HTR-8/SVneo (cell line): ENCODE measurements at regions not wholly inside any gene's neighbourhood (a gene's known extent, or its start where the extent isn't known, plus 50 kb on each side); places are given as distances from the start of the nearest gene placed in this dataset.
"Not testable (repeated sequence)": the region's sequence is repeated elsewhere in the genome, so short reads cannot be mapped to it uniquely, and the experiment has no call there.

Experiments
- DNase-seq: peaks from one replicate; pipeline ENCODE4 v3.0.0; 2011; ENCODE audit warnings: low spot score, mixed read lengths; ENCODE audit not compliant: insufficient read length
- FAIRE-seq: peaks from 2 replicates; lab custom pipeline; 2011; peaks lifted over from hg19 to GRCh38; lab: Jason Lieb, UNC

- DNase-seq (no peak), FAIRE-seq (no peak)
Observed at GRCh38 chr17:83014940-83015910, 64.2 kb upstream of the METRNL start.

- FAIRE-seq: no peak
- DNase-seq: no peak
Observed at GRCh38 chr17:83018658-83019193, 60.7 kb upstream of the METRNL start.

- DNase-seq (no peak), FAIRE-seq (no peak)
Observed at GRCh38 chr17:83019376-83019775, 60.0 kb upstream of the METRNL start.

GRCh38 chr17:83024218-83024971, 55.0 kb upstream of the METRNL start:
- no peak for FAIRE-seq
- DNase-seq: no peak

- FAIRE-seq (no peak), DNase-seq (no peak)
Observed at GRCh38 chr17:83025636-83026280, 53.7 kb upstream of the METRNL start.

GRCh38 chr17:83026311-83026811, 53.0 kb upstream of the METRNL start:
- FAIRE-seq (no peak), DNase-seq (no peak)

- not testable (repeated sequence) for FAIRE-seq, DNase-seq
Observed at GRCh38 chr17:83026921-83027320, 52.5 kb upstream of the METRNL start.

GRCh38 chr17:83028851-83029250, 50.6 kb upstream of the METRNL start:
- FAIRE-seq (no peak), DNase-seq (no peak)

- FAIRE-seq (no peak), DNase-seq (no peak)
Observed at GRCh38 chr17:83029571-83029970, 49.8 kb upstream of the METRNL start.
